WTC11 (cell line): ENCODE measurements at regions not wholly inside any gene's neighbourhood (a gene's known extent, or its start where the extent isn't known, plus 50 kb on each side); places are given as distances from the start of the nearest gene placed in this dataset.

Source experiments
- ATF6 ChIP-seq: sonication (generic); formaldehyde crosslinking; IDR thresholded peaks from 2 replicates; pipeline ENCODE4 v1.8.1; 2023; ENCODE audit warnings: mild to moderate bottlenecking, missing genetic modification reagents
- CREB1 ChIP-seq: sonication (generic); formaldehyde crosslinking; IDR thresholded peaks from 2 replicates; pipeline ENCODE4 v1.8.0; 2023; ENCODE audit warnings: mild to moderate bottlenecking, missing genetic modification reagents
- CREM ChIP-seq: sonication (generic); formaldehyde crosslinking; IDR thresholded peaks from 2 replicates; pipeline ENCODE4 v1.8.1; 2022; ENCODE audit warnings: mild to moderate bottlenecking, missing genetic modification reagents, moderate library complexity
- CTCF ChIP-seq: fragments of 200-600 bp; IDR thresholded peaks from 2 replicates; pipeline ENCODE4 v1.8.0; 2022; ENCODE audit warnings: antibody characterized with exemption
- ESRRA ChIP-seq: sonication (generic); formaldehyde crosslinking; IDR thresholded peaks from 2 replicates; pipeline ENCODE4 v1.8.1; 2022; ENCODE audit warnings: mild to moderate bottlenecking, missing genetic modification reagents, borderline replicate concordance
- ETV6 ChIP-seq: sonication (generic); formaldehyde crosslinking; IDR thresholded peaks from 2 replicates; pipeline ENCODE4 v1.8.1; 2022; ENCODE audit warnings: mild to moderate bottlenecking, missing genetic modification reagents
- GABPB1 ChIP-seq: sonication (generic); formaldehyde crosslinking; IDR thresholded peaks from 2 replicates; pipeline ENCODE4 v1.8.1; 2023; ENCODE audit warnings: mild to moderate bottlenecking, missing genetic modification reagents
- GTF2I ChIP-seq: fragments of 250-450 bp; sonication (Bioruptor Pico); conservative IDR thresholded peaks from 2 replicates; pipeline ENCODE4 v1.4.0; 2021; ENCODE audit warnings: mild to moderate bottlenecking
- HMGXB4 ChIP-seq: sonication (generic); formaldehyde crosslinking; IDR thresholded peaks from 2 replicates; pipeline ENCODE4 v1.8.1; 2023; ENCODE audit warnings: mild to moderate bottlenecking, moderate library complexity, missing genetic modification reagents
- MAX ChIP-seq: sonication (generic); formaldehyde crosslinking; IDR thresholded peaks from 2 replicates; pipeline ENCODE4 v1.8.0; 2022; ENCODE audit warnings: mild to moderate bottlenecking, missing genetic modification reagents
- NFE2L1 ChIP-seq: sonication (generic); formaldehyde crosslinking; IDR thresholded peaks from 2 replicates; pipeline ENCODE4 v1.8.1; 2023; ENCODE audit warnings: missing genetic modification reagents
- TCF7 ChIP-seq: sonication (generic); formaldehyde crosslinking; IDR thresholded peaks from 2 replicates; pipeline ENCODE4 v1.8.0; 2022; ENCODE audit warnings: mild to moderate bottlenecking, low read depth, missing genetic modification reagents, moderate library complexity
- TEAD4 ChIP-seq: sonication (generic); formaldehyde crosslinking; IDR thresholded peaks from 2 replicates; pipeline ENCODE4 v1.8.0; 2022; ENCODE audit warnings: mild to moderate bottlenecking, missing genetic modification reagents
- ZNF512 ChIP-seq: sonication (generic); formaldehyde crosslinking; IDR thresholded peaks from 2 replicates; pipeline ENCODE4 v1.8.1; 2022; ENCODE audit warnings: missing genetic modification reagents, borderline replicate concordance

- no peak for TF ChIP-seq CREB1 (CRISPR knock-in tag)
- no peak for TF ChIP-seq ETV6 (CRISPR knock-in tag)
- no peak for TF ChIP-seq CREM (CRISPR knock-in tag)
- TF ChIP-seq CTCF: no peak
- TF ChIP-seq ATF6 (CRISPR knock-in tag): no peak
- no peak for TF ChIP-seq TEAD4
- TF ChIP-seq TCF7 (CRISPR knock-in tag): no peak
- no peak for TF ChIP-seq ZNF512
- TF ChIP-seq ESRRA: no peak
- TF ChIP-seq HMGXB4 (CRISPR knock-in tag): no peak
- no peak for TF ChIP-seq NFE2L1
- no peak for TF ChIP-seq GABPB1 (CRISPR knock-in tag)
- TF ChIP-seq MAX (CRISPR knock-in tag): no peak
- TF ChIP-seq GTF2I: no peak
Observed at GRCh38 chr21:16492356-16492755, 762.6 kb downstream of the USP25 start.
